Stimulated activated memory B cell treated with anti-CD40 and anti-IgM and Interleukin-4, amounts not matched to agents 10 μg/mL and 1 μg/mL and 100 μg/mL, for 72 hours (primary cell): ENCODE measurements at regions not wholly inside any gene's neighbourhood (a gene's known extent, or its start where the extent isn't known, plus 50 kb on each side); places are given as distances from the start of the nearest gene placed in this dataset.

ENCODE experiments used
- ATAC-seq: fragments of 150-1000 bp; cut with Tn5 transposase; 2 replicates; pipeline ENCODE4 v1.10.0; 2021
- H3K27ac Mint-ChIP-seq: one replicate; pipeline ENCODE4 v1.8.0; 2022; ENCODE audit warnings: mild to moderate bottlenecking, mixed read lengths
- H3K27me3 Mint-ChIP-seq: one replicate; pipeline ENCODE4 v1.8.0; 2022; ENCODE audit warnings: mixed read lengths
- H3K36me3 Mint-ChIP-seq: one replicate; pipeline ENCODE4 v1.8.0; 2022; ENCODE audit warnings: mixed read lengths
- H3K4me1 Mint-ChIP-seq: one replicate; pipeline ENCODE4 v1.8.0; 2022; ENCODE audit warnings: mixed read lengths
- H3K4me3 Mint-ChIP-seq: one replicate; pipeline ENCODE4 v1.8.0; 2022; ENCODE audit warnings: mild to moderate bottlenecking, moderate library complexity, mixed read lengths
- H3K9me3 Mint-ChIP-seq: one replicate; pipeline ENCODE4 v1.8.0; 2022; ENCODE audit warnings: mixed read lengths

- Mint-ChIP-seq H3K36me3 (no peaks in the 10 kb centered on the region), H3K27me3 (peaks cover 20% of the 10 kb centered on the region)
- no peak for ATAC-seq
These were observed 256.8 kb downstream of the RBM26 start for GRCh38 chr13:79149210-79149609.

GRCh38 chr13:79141082-79141481 is 265.0 kb downstream of the RBM26 start:
- H3K9me3 Mint-ChIP-seq, result no peaks in the 10 kb centered on the region
- ATAC-seq, result no peak
- H3K4me3 Mint-ChIP-seq, result no peak overlapping the region
- no peaks in the 10 kb centered on the region for H3K27me3 Mint-ChIP-seq
- H3K27ac Mint-ChIP-seq, result no peak overlapping the region
- no peaks in the 10 kb centered on the region for H3K36me3 Mint-ChIP-seq
- peaks cover 6% of the 10 kb centered on the region for H3K4me1 Mint-ChIP-seq

More at GRCh38 chr13:79149210-79149609, 256.8 kb downstream of the RBM26 start:
- no peak overlapping the region for H3K27ac Mint-ChIP-seq
- H3K4me3 Mint-ChIP-seq, result no peak overlapping the region
- H3K4me1 Mint-ChIP-seq, result no peaks in the 10 kb centered on the region
- H3K9me3 Mint-ChIP-seq, result peaks cover 5% of the 10 kb centered on the region

GRCh38 chr13:79128158-79128557 is 277.9 kb downstream of the RBM26 start:
- Mint-ChIP-seq H3K27me3 (no peaks in the 10 kb centered on the region), H3K4me1 (peaks cover 7% of the 10 kb centered on the region), H3K4me3 (no peak overlapping the region), H3K36me3 (no peaks in the 10 kb centered on the region), H3K27ac (no peak overlapping the region), H3K9me3 (peaks cover 4% of the 10 kb centered on the region)
- no peak for ATAC-seq

GRCh38 chr13:79126706-79127105 is 279.3 kb downstream of the RBM26 start:
- H3K9me3 Mint-ChIP-seq, result peaks cover 4% of the 10 kb centered on the region

GRCh38 chr13:79124183-79124582 is 281.9 kb downstream of the RBM26 start:
- Mint-ChIP-seq H3K4me3 (no peak overlapping the region), H3K4me1 (peaks cover 7% of the 10 kb centered on the region), H3K9me3 (peaks cover 4% of the 10 kb centered on the region), H3K36me3 (no peaks in the 10 kb centered on the region), H3K27me3 (no peaks in the 10 kb centered on the region), H3K27ac (no peak overlapping the region)
- no peak for ATAC-seq

More at GRCh38 chr13:79126706-79127105, 279.3 kb downstream of the RBM26 start:
- no peak for ATAC-seq
- Mint-ChIP-seq H3K4me1 (peaks cover 7% of the 10 kb centered on the region), H3K36me3 (no peaks in the 10 kb centered on the region), H3K27me3 (no peaks in the 10 kb centered on the region), H3K4me3 (no peak overlapping the region), H3K27ac (no peak overlapping the region)

- no peak for ATAC-seq
- Mint-ChIP-seq H3K4me1 (peaks cover 7% of the 10 kb centered on the region), H3K27me3 (no peaks in the 10 kb centered on the region), H3K9me3 (no peaks in the 10 kb centered on the region), H3K36me3 (no peaks in the 10 kb centered on the region), H3K27ac (no peak overlapping the region), H3K4me3 (no peak overlapping the region)
These were observed 284.8 kb downstream of the RBM26 start for GRCh38 chr13:79121286-79121685.

GRCh38 chr13:79119578-79120107 is 286.4 kb downstream of the RBM26 start:
- H3K9me3 Mint-ChIP-seq, result no peaks in the 10 kb centered on the region
- H3K4me1 Mint-ChIP-seq, result peaks cover 7% of the 10 kb centered on the region
- H3K27me3 Mint-ChIP-seq, result no peaks in the 10 kb centered on the region
- H3K4me3 Mint-ChIP-seq, result no peak overlapping the region
- ATAC-seq, result no peak
- H3K36me3 Mint-ChIP-seq, result no peaks in the 10 kb centered on the region
- H3K27ac Mint-ChIP-seq, result no peak overlapping the region

GRCh38 chr13:79112016-79112415 is 294.0 kb downstream of the RBM26 start:
- Mint-ChIP-seq H3K36me3 (no peaks in the 10 kb centered on the region), H3K4me3 (no peak overlapping the region), H3K27me3 (no peaks in the 10 kb centered on the region), H3K9me3 (peaks cover 2% of the 10 kb centered on the region), H3K4me1 (no peaks in the 10 kb centered on the region), H3K27ac (no peak overlapping the region)
- ATAC-seq, result no peak

GRCh38 chr13:79108914-79109643 is 297.0 kb downstream of the RBM26 start:
- no peak overlapping the region for H3K4me3 Mint-ChIP-seq
- H3K27ac Mint-ChIP-seq, result no peak overlapping the region
- ATAC-seq, result no peak
- H3K4me1 Mint-ChIP-seq, result no peaks in the 10 kb centered on the region
- H3K27me3 Mint-ChIP-seq, result peaks cover 5% of the 10 kb centered on the region
- no peaks in the 10 kb centered on the region for H3K9me3 Mint-ChIP-seq
- H3K36me3 Mint-ChIP-seq, result no peaks in the 10 kb centered on the region

- peaks cover 10% of the 10 kb centered on the region for H3K27me3 Mint-ChIP-seq
- no peaks in the 10 kb centered on the region for H3K9me3 Mint-ChIP-seq
- no peak for ATAC-seq
- no peak overlapping the region for H3K27ac Mint-ChIP-seq
- H3K36me3 Mint-ChIP-seq, result no peaks in the 10 kb centered on the region
- no peaks in the 10 kb centered on the region for H3K4me1 Mint-ChIP-seq
- no peak overlapping the region for H3K4me3 Mint-ChIP-seq
These were observed 307.5 kb downstream of the RBM26 start for GRCh38 chr13:79098596-79098995.

GRCh38 chr13:79097201-79097600 is 308.9 kb downstream of the RBM26 start:
- Mint-ChIP-seq H3K27ac (no peak overlapping the region), H3K36me3 (no peaks in the 10 kb centered on the region), H3K4me1 (no peaks in the 10 kb centered on the region), H3K9me3 (no peaks in the 10 kb centered on the region), H3K4me3 (no peak overlapping the region), H3K27me3 (no peaks in the 10 kb centered on the region)
- no peak for ATAC-seq

- no peak overlapping the region for H3K27ac Mint-ChIP-seq
- H3K4me1 Mint-ChIP-seq, result no peaks in the 10 kb centered on the region
- no peak for ATAC-seq
- H3K9me3 Mint-ChIP-seq, result no peaks in the 10 kb centered on the region
- no peaks in the 10 kb centered on the region for H3K36me3 Mint-ChIP-seq
- H3K27me3 Mint-ChIP-seq, result no peaks in the 10 kb centered on the region
- no peak overlapping the region for H3K4me3 Mint-ChIP-seq
These were observed 310.0 kb downstream of the RBM26 start for GRCh38 chr13:79096099-79096498.

- no peaks in the 10 kb centered on the region for H3K4me1 Mint-ChIP-seq
- no peak overlapping the region for H3K4me3 Mint-ChIP-seq
- H3K27me3 Mint-ChIP-seq, result peaks cover 12% of the 10 kb centered on the region
- no peak overlapping the region for H3K27ac Mint-ChIP-seq
- no peaks in the 10 kb centered on the region for H3K36me3 Mint-ChIP-seq
- no peak for ATAC-seq
- no peaks in the 10 kb centered on the region for H3K9me3 Mint-ChIP-seq
These were observed 315.4 kb downstream of the RBM26 start for GRCh38 chr13:79090552-79091124.

GRCh38 chr13:79084802-79085424 is 321.1 kb downstream of the RBM26 start:
- Mint-ChIP-seq H3K27ac (no peak overlapping the region), H3K27me3 (peaks cover 5% of the 10 kb centered on the region), H3K36me3 (no peaks in the 10 kb centered on the region), H3K4me3 (no peak overlapping the region), H3K4me1 (no peaks in the 10 kb centered on the region), H3K9me3 (no peaks in the 10 kb centered on the region)
- ATAC-seq, result no peak

- H3K36me3 Mint-ChIP-seq, result peaks cover 7% of the 10 kb centered on the region
- H3K27me3 Mint-ChIP-seq, result no peaks in the 10 kb centered on the region
- no peak overlapping the region for H3K27ac Mint-ChIP-seq
- no peak for ATAC-seq
- no peaks in the 10 kb centered on the region for H3K4me1 Mint-ChIP-seq
- peaks cover 5% of the 10 kb centered on the region for H3K9me3 Mint-ChIP-seq
- H3K4me3 Mint-ChIP-seq, result no peak overlapping the region
These were observed 324.1 kb downstream of the RBM26 start for GRCh38 chr13:79081942-79082341.
